OCI-LY1 (cell line): ENCODE measurements at regions not wholly inside any gene's neighbourhood (a gene's known extent, or its start where the extent isn't known, plus 50 kb on each side); places are given as distances from the start of the nearest gene placed in this dataset.

Experiments
- H2AFZ ChIP-seq: fragments of 200-600 bp; sonication (generic), shearing (Covaris generic); 2 replicates; pipeline ENCODE4 v1.6.0; 2014; ENCODE audit warnings: antibody characterized with exemption, mild to moderate bottlenecking, low read length
- H3F3A ChIP-seq: fragments of 200-600 bp; sonication (generic), shearing (Covaris generic); 2 replicates; pipeline ENCODE4 v1.6.0; 2014; ENCODE audit warnings: mild to moderate bottlenecking, antibody characterized with exemption, low read length, moderate library complexity; ENCODE audit not compliant: insufficient read depth
- H3K27ac ChIP-seq: fragments of 200-600 bp; sonication (generic); 2 replicates; pipeline ENCODE4 v1.5.1; 2014; ENCODE audit warnings: low read length, mixed run types, mild to moderate bottlenecking, low read depth; ENCODE audit not compliant: poor library complexity, severe bottlenecking
- H3K27me3 ChIP-seq: fragments of 200-600 bp; sonication (generic); 2 replicates; pipeline ENCODE4 v1.6.0; 2014; ENCODE audit warnings: antibody characterized with exemption, mild to moderate bottlenecking, low read length, moderate library complexity; ENCODE audit not compliant: insufficient read depth
- H3K36me3 ChIP-seq: fragments of 200-600 bp; sonication (generic); 2 replicates; pipeline ENCODE4 v1.6.1; 2014; ENCODE audit warnings: mild to moderate bottlenecking, antibody characterized with exemption, low read length, moderate library complexity, mixed read lengths; ENCODE audit not compliant: insufficient read depth
- H3K4me1 ChIP-seq: fragments of 200-600 bp; sonication (generic); 2 replicates; pipeline ENCODE4 v1.5.1; 2014; ENCODE audit warnings: mild to moderate bottlenecking, low read length, moderate library complexity; ENCODE audit not compliant: insufficient read depth, severe bottlenecking
- H3K4me2 ChIP-seq: fragments of 200-600 bp; sonication (generic), shearing (Covaris generic); 2 replicates; pipeline ENCODE4 v1.6.1; 2014; ENCODE audit warnings: low read length
- H3K4me3 ChIP-seq: fragments of 200-600 bp; sonication (generic); 2 replicates; pipeline ENCODE4 v1.5.1; 2014; ENCODE audit warnings: low read length, low read depth, mild to moderate bottlenecking, mixed read lengths; ENCODE audit not compliant: poor library complexity, severe bottlenecking
- H3K79me2 ChIP-seq: fragments of 200-600 bp; shearing (Covaris generic); 2 replicates; pipeline ENCODE4 v1.6.1; 2016; ENCODE audit warnings: mixed run types, low read length, mixed read lengths; ENCODE audit not compliant: insufficient read depth
- H3K9ac ChIP-seq: fragments of 200-600 bp; sonication (generic), shearing (Covaris generic); 2 replicates; pipeline ENCODE4 v1.6.1; 2014; ENCODE audit warnings: mild to moderate bottlenecking, low read length, mixed read lengths
- H3K9me2 ChIP-seq: fragments of 200-600 bp; sonication (generic), shearing (Covaris generic); 2 replicates; pipeline ENCODE4 v1.6.1; 2014; ENCODE audit warnings: low read depth, mild to moderate bottlenecking, low read length, mixed read lengths
- H3K9me3 ChIP-seq: fragments of 200-600 bp; shearing (Covaris generic); 2 replicates; pipeline ENCODE4 v1.6.1; 2014; ENCODE audit warnings: low read length, mixed read lengths
- H4K20me1 ChIP-seq: fragments of 200-600 bp; sonication (generic), shearing (Covaris generic); 2 replicates; pipeline ENCODE4 v1.6.0; 2016; ENCODE audit warnings: mild to moderate bottlenecking, low read length; ENCODE audit not compliant: insufficient read depth
- CTCF ChIP-seq: fragments of 200-600 bp; sonication (generic), shearing (Covaris generic); IDR thresholded peaks from 2 replicates; pipeline ENCODE4 v1.5.1; 2017; ENCODE audit warnings: mild to moderate bottlenecking, antibody characterized with exemption, low read length, moderate library complexity, mixed read lengths
- EZH2 ChIP-seq: fragments of 200-600 bp; sonication (generic), shearing (Covaris generic); IDR thresholded peaks from 2 replicates; pipeline ENCODE4 v1.8.0; 2017; ENCODE audit warnings: borderline replicate concordance, mixed run types, mild to moderate bottlenecking, antibody characterized with exemption, low read length, moderate library complexity, mixed read lengths

DNA sequence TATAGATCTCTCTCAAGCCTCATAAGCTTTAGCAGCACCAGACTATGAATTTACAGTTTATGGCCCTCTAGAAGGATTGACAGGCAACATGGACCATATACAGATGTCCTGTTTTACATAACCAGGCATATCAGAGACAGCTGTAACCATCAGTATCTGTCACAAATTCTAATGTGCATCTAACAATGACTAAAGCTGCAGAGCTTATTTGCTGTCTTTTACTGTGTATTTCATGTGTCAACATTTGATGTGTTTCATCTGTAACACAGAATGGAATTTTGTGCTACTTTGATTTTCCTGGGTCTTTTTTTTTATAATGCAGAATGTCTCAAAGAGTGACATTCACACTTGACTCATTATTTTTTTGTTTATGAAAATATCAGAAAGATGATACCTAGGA lies 348.3 kb downstream of the SLC16A7 start:
- no peaks in the 10 kb centered on the region for H3K9me2 ChIP-seq
- no peaks in the 10 kb centered on the region for H3K9me3 ChIP-seq
- no peak overlapping the region for H3K4me3 ChIP-seq
- no peak overlapping the region for H3K4me2 ChIP-seq
- TF ChIP-seq CTCF (no peak), EZH2 (no peak)
- H2AFZ ChIP-seq: no peak overlapping the region
- no peak overlapping the region for H3K27ac ChIP-seq
- no peaks in the 10 kb centered on the region for H4K20me1 ChIP-seq
- no peaks in the 10 kb centered on the region for H3K27me3 ChIP-seq
- H3K36me3 ChIP-seq: no peaks in the 10 kb centered on the region
- no peak overlapping the region for H3K9ac ChIP-seq
- no peaks in the 10 kb centered on the region for H3K4me1 ChIP-seq
- H3F3A ChIP-seq: no peaks in the 10 kb centered on the region
- no peaks in the 10 kb centered on the region for H3K79me2 ChIP-seq

DNA sequence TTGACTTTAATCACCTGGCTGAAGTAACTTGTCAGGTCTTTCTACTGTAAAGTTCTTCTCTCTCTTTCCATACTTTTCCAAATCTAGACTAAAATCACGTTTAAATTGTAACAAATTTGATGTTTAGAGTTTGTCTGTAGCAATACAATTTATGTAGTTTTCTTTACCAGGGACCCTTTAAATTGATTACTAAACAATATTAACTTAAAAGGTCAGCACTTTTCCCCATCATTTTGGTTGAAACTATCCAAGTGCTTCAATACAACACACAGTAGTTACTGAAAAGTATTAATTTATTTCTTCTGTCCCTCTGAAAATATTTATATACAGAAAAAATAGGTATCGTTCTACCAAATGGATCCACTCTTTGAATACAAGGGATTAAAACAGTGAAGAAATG lies 350.8 kb downstream of the SLC16A7 start:
- Histone ChIP-seq H3K36me3 (no peaks in the 10 kb centered on the region), H3K27me3 (no peaks in the 10 kb centered on the region), H3K9me3 (no peaks in the 10 kb centered on the region), H3K9me2 (no peaks in the 10 kb centered on the region), H3K79me2 (no peaks in the 10 kb centered on the region), H3F3A (no peaks in the 10 kb centered on the region), H3K27ac (no peak overlapping the region), H3K4me2 (no peak overlapping the region), H4K20me1 (no peaks in the 10 kb centered on the region), H3K4me3 (no peak overlapping the region), H2AFZ (no peak overlapping the region), H3K9ac (no peak overlapping the region), H3K4me1 (no peaks in the 10 kb centered on the region)
- TF ChIP-seq EZH2: no peak
- no peak for TF ChIP-seq CTCF

DNA sequence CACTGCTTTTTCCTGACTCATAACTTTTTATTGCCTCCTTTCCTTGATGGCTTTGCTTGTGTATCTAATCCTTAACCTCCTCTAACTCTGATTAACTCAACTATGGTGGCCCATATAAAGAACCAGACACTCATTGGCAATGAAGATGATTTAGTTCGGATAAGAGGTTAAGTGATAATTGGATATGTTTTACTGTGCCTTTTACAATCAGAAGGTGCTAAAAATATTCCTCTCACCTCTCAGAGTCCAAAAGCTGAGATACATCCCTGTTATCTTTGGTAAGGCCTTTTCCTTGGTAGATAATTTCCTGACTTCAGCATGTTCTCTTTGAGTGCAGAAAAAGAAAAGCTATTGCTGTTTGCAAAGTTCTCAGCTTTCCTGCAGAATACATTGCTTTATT lies 367.7 kb downstream of the SLC16A7 start:
- Histone ChIP-seq H3K9me3 (no peaks in the 10 kb centered on the region), H3K4me3 (no peak overlapping the region), H3K79me2 (no peaks in the 10 kb centered on the region), H3K9me2 (no peaks in the 10 kb centered on the region), H2AFZ (no peak overlapping the region), H3F3A (no peaks in the 10 kb centered on the region), H3K4me1 (no peaks in the 10 kb centered on the region), H3K9ac (no peak overlapping the region), H3K27me3 (no peaks in the 10 kb centered on the region), H4K20me1 (no peaks in the 10 kb centered on the region), H3K36me3 (no peaks in the 10 kb centered on the region), H3K27ac (no peak overlapping the region), H3K4me2 (no peak overlapping the region)
- TF ChIP-seq CTCF: no peak
- no peak for TF ChIP-seq EZH2
